B cell (primary cell): ENCODE measurements at regions not wholly inside any gene's neighbourhood (a gene's known extent, or its start where the extent isn't known, plus 50 kb on each side); places are given as distances from the start of the nearest gene placed in this dataset.

Source experiments
- CTCF ChIP-seq: fragments of 200-600 bp; IDR thresholded peaks from one replicate; pipeline ENCODE4 v1.8.0; 2022; ENCODE audit warnings: antibody characterized with exemption, mild to moderate bottlenecking
- EZH2 ChIP-seq: IDR thresholded peaks from 2 replicates; pipeline ENCODE4 v1.6.1; 2012; ENCODE audit warnings: borderline replicate concordance, low read depth, mild to moderate bottlenecking, moderate library complexity, low read length; ENCODE audit not compliant: insufficient read depth, poor library complexity, severe bottlenecking

- TF ChIP-seq CTCF (no peak), EZH2 (no peak)
Observed at GRCh38 chr12:67927815-67928214, 61.4 kb upstream of the IFNG-AS1 start.
